NB4 (cell line): ENCODE measurements at regions not wholly inside any gene's neighbourhood (a gene's known extent, or its start where the extent isn't known, plus 50 kb on each side); places are given as distances from the start of the nearest gene placed in this dataset.

ENCODE experiments used
- MYC ChIP-seq: IDR thresholded peaks from 2 replicates; pipeline ENCODE4 v1.6.1; 2011; ENCODE audit warnings: low read depth, low read length
- POLR2A ChIP-seq: IDR thresholded peaks from 2 replicates; pipeline ENCODE4 v1.6.1; 2011; ENCODE audit warnings: mild to moderate bottlenecking; ENCODE audit not compliant: insufficient read length; ENCODE audit errors: extremely low read depth
- TF ChIP-seq, protein P1 (sequence below): IDR thresholded peaks from one replicate; pipeline ENCODE4 v1.5.1; 2012; ENCODE audit warnings: low read depth, low read length

GRCh38 chr6:9784786-9785185 is 630.1 kb downstream of the TFAP2A start:
- TF ChIP-seq, protein P1, sequence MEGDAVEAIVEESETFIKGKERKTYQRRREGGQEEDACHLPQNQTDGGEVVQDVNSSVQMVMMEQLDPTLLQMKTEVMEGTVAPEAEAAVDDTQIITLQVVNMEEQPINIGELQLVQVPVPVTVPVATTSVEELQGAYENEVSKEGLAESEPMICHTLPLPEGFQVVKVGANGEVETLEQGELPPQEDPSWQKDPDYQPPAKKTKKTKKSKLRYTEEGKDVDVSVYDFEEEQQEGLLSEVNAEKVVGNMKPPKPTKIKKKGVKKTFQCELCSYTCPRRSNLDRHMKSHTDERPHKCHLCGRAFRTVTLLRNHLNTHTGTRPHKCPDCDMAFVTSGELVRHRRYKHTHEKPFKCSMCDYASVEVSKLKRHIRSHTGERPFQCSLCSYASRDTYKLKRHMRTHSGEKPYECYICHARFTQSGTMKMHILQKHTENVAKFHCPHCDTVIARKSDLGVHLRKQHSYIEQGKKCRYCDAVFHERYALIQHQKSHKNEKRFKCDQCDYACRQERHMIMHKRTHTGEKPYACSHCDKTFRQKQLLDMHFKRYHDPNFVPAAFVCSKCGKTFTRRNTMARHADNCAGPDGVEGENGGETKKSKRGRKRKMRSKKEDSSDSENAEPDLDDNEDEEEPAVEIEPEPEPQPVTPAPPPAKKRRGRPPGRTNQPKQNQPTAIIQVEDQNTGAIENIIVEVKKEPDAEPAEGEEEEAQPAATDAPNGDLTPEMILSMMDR: no peak
- TF ChIP-seq MYC: no peak
- TF ChIP-seq POLR2A: no peak
